Choroid plexus epithelial cell (primary cell): ENCODE measurements at regions not wholly inside any gene's neighbourhood (a gene's known extent, or its start where the extent isn't known, plus 50 kb on each side); places are given as distances from the start of the nearest gene placed in this dataset.
A peak's percentile ranks its signal among the peaks of the same experiment; 100 is the strongest.

Source experiments
- DNase-seq: peaks from one replicate; pipeline ENCODE4 v3.0.0-alpha.2; 2010; ENCODE audit warnings: low read depth
- H3K4me3 ChIP-seq: 2 replicates; pipeline ENCODE4 v1.5.1; 2011; ENCODE audit warnings: low read depth, mild to moderate bottlenecking, control low read depth, low read length, moderate library complexity
- TF ChIP-seq, protein P1 (sequence below): conservative IDR thresholded peaks from 2 replicates; pipeline ENCODE4 v1.5.1; 2011; ENCODE audit warnings: low read depth, mild to moderate bottlenecking, control low read depth, inconsistent platforms, low read length, moderate library complexity

DNA sequence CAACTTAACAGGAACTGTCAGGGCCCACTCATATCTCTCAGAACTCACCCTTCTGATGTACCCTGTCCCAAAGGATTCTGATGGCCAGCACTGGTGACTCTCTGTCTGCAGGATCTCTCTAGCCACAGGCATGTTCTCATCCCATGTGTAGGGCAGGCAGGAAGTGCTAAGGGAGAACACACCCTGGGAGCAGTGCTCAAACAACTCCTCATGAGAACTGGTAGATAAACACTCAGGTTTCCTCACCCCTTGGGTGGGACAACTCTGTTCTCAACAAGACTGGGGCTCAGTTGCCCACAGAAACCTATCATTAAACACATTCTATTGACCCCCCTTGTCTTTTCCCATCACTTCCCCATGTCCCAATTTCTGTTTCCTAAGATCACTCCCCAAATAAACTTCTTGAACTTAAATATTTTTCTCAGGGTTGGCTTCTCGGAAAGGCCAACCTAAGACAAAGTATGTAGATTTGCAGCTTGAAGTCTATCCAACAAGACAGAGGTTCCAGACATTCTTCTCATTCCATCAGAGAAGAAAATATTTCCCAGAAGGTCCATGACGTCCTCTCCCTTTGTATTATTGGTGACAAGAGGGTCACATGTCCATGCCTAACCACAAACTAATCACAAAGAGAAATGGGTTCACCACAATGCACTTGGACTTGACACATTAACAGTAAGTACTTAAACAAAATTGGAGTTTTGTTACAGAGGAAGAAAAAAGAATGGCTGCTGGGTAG lies 276.6 kb upstream of the GADL1 start:
- TF ChIP-seq, protein P1, sequence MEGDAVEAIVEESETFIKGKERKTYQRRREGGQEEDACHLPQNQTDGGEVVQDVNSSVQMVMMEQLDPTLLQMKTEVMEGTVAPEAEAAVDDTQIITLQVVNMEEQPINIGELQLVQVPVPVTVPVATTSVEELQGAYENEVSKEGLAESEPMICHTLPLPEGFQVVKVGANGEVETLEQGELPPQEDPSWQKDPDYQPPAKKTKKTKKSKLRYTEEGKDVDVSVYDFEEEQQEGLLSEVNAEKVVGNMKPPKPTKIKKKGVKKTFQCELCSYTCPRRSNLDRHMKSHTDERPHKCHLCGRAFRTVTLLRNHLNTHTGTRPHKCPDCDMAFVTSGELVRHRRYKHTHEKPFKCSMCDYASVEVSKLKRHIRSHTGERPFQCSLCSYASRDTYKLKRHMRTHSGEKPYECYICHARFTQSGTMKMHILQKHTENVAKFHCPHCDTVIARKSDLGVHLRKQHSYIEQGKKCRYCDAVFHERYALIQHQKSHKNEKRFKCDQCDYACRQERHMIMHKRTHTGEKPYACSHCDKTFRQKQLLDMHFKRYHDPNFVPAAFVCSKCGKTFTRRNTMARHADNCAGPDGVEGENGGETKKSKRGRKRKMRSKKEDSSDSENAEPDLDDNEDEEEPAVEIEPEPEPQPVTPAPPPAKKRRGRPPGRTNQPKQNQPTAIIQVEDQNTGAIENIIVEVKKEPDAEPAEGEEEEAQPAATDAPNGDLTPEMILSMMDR: no peak
- no peak overlapping the region for H3K4me3 ChIP-seq
- DNase-seq: peak; percentile 98

DNA sequence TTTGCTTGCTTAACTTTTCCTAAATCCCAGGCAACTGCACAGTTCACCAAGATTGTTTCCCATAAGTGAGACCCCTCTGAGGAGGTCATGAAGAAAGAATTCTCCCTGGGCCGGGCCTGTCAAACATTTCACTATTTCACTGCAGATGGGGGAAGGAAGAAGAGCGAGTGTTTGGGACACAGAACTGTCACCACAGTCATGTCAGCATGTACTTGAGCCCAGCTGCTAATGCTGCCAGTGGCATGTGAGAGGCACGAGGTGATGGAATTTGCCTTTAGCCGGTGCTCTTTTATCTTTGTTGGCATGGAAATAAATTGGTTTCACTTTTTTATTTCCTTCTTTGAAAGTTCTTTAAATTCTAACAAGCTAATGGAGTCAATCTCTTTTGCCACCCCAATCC lies 277.9 kb upstream of the GADL1 start:
- no peak for DNase-seq
- TF ChIP-seq, protein P1: no peak
- no peak overlapping the region for H3K4me3 ChIP-seq

DNA sequence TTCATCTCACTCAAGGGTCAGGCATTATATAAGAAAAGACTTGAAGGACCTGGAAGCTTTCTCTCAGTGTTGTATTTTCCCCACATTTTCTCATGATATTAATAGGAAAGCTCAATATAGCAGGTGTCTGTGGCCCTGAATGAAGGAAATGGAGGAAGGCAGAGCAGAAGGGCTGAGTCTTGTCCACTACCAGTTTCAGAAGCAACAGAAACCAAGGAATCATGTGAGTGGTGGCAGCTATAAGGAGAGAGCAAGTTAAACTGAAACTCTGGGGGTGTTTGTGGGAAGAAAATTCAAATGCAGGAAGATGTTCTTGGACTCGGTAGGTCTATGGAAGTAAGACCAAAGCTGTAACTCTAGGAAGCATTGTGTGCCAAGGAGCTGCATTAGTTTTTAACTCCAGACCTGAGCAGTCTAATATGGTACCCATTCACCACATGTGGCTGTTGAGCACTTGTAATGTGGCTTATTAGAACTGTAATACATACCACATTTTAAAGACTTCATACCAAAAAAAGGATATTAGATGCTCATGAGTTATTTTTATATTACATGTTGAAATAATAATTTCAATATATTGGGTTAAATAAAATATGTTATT lies 278.8 kb upstream of the GADL1 start:
- TF ChIP-seq, protein P1: no peak
- DNase-seq: no peak
- no peak overlapping the region for H3K4me3 ChIP-seq

DNA sequence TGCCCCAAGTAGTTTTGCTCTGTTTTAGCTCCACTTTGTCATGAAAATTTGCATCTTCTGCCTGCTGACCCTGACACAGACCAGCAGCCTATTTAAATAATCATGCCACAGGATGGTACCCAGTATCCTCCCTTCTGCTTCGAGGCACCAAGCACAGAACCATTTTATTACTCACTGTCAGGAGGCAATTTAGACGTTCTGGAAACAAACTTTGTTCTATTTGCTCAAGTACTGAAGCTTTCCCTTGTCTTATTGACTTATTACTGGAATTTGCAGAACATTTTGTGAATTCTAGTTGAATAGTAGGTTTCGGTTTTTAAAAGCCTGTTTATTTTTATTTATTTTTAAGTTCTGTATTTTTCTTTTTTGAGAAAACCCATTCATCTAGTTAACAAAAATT lies 279.6 kb upstream of the GADL1 start:
- no peak for DNase-seq
- TF ChIP-seq, protein P1: no peak
- no peak overlapping the region for H3K4me3 ChIP-seq

DNA sequence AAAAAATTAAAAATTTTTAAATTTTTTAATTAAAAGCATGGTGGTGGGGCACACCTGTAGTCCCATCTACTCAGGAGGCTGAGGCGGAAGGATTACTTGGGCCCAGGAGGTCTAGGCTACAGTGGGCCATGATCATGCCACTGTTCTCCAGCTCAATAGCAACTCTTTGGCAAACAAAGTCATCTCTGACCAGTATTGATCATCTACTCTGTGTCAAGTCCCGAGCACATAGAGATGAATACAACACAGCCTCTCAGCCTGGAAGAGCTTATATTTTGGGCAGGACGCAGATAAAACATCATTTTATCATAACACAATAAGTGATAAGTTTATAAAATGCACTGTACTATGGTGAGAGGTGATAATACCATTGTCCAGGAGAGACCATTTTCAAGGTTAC lies 281.6 kb upstream of the GADL1 start:
- H3K4me3 ChIP-seq: no peak overlapping the region
- TF ChIP-seq, protein P1: no peak
- no peak for DNase-seq

DNA sequence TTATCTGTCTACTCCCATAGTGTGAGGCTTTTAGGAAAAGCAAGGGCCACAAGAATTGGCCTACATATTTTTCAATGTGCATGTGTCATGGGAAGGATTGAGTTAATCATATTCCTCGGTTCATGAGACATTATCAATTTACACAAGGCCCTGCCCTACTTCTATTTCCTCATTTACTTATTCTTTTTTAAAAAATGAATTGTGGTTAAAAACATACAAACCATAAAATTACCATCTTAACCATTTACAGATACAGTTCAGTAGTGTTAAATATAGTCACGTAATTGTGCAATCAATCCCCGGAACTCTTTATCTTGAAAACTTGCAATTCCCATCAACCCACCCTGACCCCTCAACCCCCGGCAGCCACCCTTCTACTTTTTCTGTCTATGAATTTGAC lies 284.0 kb upstream of the GADL1 start:
- TF ChIP-seq, protein P1: no peak

DNA sequence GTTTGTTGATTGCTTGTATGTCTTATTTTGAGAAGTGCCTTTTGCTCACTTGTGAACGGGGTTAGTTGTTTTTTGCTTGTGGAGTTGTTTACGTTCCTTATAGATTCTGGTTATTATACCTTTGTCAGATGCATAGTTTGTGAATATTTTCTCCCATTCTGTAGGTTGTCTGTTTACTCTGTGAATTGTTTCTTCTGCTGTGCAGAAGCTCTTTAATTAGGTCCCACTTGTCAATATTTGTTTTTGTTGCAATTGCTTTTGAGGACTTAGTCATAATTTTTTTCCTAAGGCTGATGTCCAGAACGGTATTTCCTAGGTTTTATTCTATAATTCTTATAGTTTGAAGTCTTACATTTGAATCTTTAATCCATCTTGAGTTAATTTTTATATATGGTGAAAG lies 285.3 kb upstream of the GADL1 start:
- TF ChIP-seq, protein P1: no peak
- no peak for DNase-seq
- H3K4me3 ChIP-seq: no peak overlapping the region

More for the DNA sequence above, 284.0 kb upstream of the GADL1 start:
- no peak overlapping the region for H3K4me3 ChIP-seq
- no peak for DNase-seq
